Upper lobe of right lung (tissue), 1 donor: ENCODE measurements at regions not wholly inside any gene's neighbourhood (a gene's known extent, or its start where the extent isn't known, plus 50 kb on each side); places are given as distances from the start of the nearest gene placed in this dataset.

ENCODE experiments used
- ATAC-seq: fragments of 200-7000 bp; cut with Tn5 transposase; one replicate; pipeline ENCODE4 v1.9.1; 2020; ENCODE audit warnings: mild to moderate bottlenecking, moderate library complexity
- DNase-seq: peaks from one replicate; pipeline ENCODE4 v3.0.0-alpha.2; 2020
- H3K27ac ChIP-seq: fragments of 200-600 bp; one replicate; pipeline ENCODE4 v1.8.0; 2022
- H3K27me3 ChIP-seq: fragments of 200-600 bp; one replicate; pipeline ENCODE4 v1.8.0; 2022; ENCODE audit warnings: mild to moderate bottlenecking
- H3K36me3 ChIP-seq: fragments of 200-600 bp; one replicate; pipeline ENCODE4 v1.8.0; 2022
- H3K4me1 ChIP-seq: fragments of 200-600 bp; one replicate; pipeline ENCODE4 v1.8.0; 2022
- H3K4me3 ChIP-seq: fragments of 200-600 bp; one replicate; pipeline ENCODE4 v1.8.0; 2022; ENCODE audit warnings: mild to moderate bottlenecking
- H3K9me3 ChIP-seq: fragments of 200-600 bp; one replicate; pipeline ENCODE4 v1.8.0; 2022
- intact Hi-C: fragments of 100-400 bp; cut with DNase I; formaldehyde crosslinking; loops from one replicate; pipeline ENCODE4 v1.11.0; 2022
- TF ChIP-seq, protein P1 (sequence below): fragments of 200-600 bp; IDR thresholded peaks from one replicate; pipeline ENCODE4 v1.8.0; 2022; ENCODE audit warnings: antibody characterized with exemption
- donor health status: DM: no; HTN: yes; CAD: no; lungs with severe emphysema.

DNA sequence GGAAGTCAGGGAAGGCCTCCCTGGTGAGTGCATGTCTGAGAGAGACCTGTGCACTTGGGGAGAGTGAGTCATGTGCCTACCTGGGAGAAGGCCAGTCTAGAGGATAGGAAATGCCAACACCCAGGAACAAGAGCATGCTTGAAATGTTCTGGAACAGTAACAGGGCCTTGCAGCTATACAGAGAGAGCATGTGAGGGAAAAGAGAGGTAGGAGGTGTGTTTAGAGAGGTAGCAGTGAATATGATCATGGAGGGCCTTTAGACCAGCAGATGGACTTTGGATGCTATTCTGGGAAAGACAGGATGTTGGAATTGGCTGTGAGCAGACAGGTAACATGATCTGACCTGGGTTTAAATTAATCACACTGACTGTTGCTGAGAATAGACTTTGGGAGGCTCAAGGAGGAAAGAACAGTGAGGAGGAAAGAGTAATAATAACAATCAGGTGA lies 1143.6 kb downstream of the FLRT2 start:
- Histone ChIP-seq H3K36me3 (no peaks in the 10 kb centered on the region), H3K27me3 (no peaks in the 10 kb centered on the region), H3K9me3 (no peaks in the 10 kb centered on the region), H3K4me3 (no peak overlapping the region), H3K27ac (no peak overlapping the region), H3K4me1 (no peaks in the 10 kb centered on the region)
- no peak for DNase-seq
- intact Hi-C loops: no loop called here
- peak; percentile 94 for ATAC-seq
- TF ChIP-seq, protein P1, sequence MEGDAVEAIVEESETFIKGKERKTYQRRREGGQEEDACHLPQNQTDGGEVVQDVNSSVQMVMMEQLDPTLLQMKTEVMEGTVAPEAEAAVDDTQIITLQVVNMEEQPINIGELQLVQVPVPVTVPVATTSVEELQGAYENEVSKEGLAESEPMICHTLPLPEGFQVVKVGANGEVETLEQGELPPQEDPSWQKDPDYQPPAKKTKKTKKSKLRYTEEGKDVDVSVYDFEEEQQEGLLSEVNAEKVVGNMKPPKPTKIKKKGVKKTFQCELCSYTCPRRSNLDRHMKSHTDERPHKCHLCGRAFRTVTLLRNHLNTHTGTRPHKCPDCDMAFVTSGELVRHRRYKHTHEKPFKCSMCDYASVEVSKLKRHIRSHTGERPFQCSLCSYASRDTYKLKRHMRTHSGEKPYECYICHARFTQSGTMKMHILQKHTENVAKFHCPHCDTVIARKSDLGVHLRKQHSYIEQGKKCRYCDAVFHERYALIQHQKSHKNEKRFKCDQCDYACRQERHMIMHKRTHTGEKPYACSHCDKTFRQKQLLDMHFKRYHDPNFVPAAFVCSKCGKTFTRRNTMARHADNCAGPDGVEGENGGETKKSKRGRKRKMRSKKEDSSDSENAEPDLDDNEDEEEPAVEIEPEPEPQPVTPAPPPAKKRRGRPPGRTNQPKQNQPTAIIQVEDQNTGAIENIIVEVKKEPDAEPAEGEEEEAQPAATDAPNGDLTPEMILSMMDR: no peak

DNA sequence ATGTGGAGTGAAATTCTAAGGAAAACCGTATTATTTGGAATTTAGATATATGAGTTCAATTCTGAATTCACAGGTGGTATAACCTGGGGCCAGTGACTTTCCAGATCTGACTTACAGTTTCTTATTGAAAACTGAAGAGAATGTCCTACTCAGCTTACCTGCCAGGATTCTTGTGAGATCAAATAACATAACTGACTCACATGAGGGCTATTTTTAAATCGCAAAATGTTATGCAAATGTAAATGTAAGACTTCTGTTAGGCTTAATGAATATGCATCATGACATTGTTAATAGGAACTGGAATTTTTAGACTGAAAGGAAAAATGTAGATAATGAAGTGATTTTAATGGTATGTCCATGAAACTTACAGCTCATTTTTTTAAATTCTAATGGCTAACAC lies 1142.1 kb downstream of the FLRT2 start:
- ATAC-seq: no peak
- Histone ChIP-seq H3K36me3 (no peaks in the 10 kb centered on the region), H3K4me1 (no peaks in the 10 kb centered on the region), H3K27ac (no peak overlapping the region), H3K4me3 (no peak overlapping the region), H3K27me3 (no peaks in the 10 kb centered on the region), H3K9me3 (no peaks in the 10 kb centered on the region)
- TF ChIP-seq, protein P1: no peak
- intact Hi-C loops: no loop called here
- no peak for DNase-seq

DNA sequence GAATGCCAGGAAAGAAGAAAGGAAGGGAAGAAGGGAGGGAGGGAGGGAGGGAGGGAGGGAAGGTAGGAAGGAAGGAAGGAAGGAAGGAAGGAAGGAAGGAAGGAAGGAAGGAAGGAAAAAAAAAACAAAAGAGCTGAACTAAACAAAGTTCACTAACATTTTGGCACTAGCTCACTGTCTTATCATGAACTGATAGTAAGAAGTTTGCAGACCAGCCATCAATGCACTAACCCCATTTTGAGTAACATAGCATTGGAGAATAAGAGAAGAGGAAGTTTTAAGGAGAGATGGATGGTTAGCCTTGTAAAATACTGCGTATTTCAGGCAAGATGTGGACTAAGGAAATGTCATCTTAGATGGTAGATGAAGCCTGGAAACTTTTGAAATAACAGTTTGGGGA lies 1136.0 kb downstream of the FLRT2 start:
- H3K27me3 ChIP-seq: no peaks in the 10 kb centered on the region
- no peaks in the 10 kb centered on the region for H3K36me3 ChIP-seq
- DNase-seq (no peak), ATAC-seq (no peak)
- no peaks in the 10 kb centered on the region for H3K4me1 ChIP-seq
- no peak overlapping the region for H3K4me3 ChIP-seq
- TF ChIP-seq, protein P1: no peak
- no peaks in the 10 kb centered on the region for H3K9me3 ChIP-seq
- H3K27ac ChIP-seq: no peak overlapping the region
- intact Hi-C loops: no loop called here

DNA sequence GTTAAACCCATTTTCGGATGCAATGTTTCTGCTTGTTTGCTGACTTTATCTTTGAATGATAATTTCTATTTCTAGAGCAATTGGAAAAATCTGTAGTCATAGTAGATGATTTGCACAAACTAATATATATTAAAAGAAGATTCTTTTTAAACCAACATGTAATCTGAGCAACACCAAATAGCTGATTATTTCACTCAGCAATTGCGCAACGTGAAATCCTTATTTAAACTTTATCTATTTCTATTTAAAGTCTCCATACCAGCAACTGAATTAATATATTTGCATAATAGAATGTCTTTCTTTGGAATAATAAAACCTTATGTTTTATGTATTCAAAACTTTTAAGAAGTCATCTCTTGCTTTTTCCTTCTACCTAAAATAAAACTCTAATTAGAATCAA lies 1132.4 kb downstream of the FLRT2 start:
- Histone ChIP-seq H3K36me3 (no peaks in the 10 kb centered on the region), H3K27me3 (no peaks in the 10 kb centered on the region), H3K4me1 (no peaks in the 10 kb centered on the region), H3K4me3 (no peak overlapping the region), H3K27ac (no peak overlapping the region), H3K9me3 (no peaks in the 10 kb centered on the region)
- intact Hi-C loops: no loop called here
- TF ChIP-seq, protein P1: no peak
- DNase-seq: no peak
- ATAC-seq: no peak

DNA sequence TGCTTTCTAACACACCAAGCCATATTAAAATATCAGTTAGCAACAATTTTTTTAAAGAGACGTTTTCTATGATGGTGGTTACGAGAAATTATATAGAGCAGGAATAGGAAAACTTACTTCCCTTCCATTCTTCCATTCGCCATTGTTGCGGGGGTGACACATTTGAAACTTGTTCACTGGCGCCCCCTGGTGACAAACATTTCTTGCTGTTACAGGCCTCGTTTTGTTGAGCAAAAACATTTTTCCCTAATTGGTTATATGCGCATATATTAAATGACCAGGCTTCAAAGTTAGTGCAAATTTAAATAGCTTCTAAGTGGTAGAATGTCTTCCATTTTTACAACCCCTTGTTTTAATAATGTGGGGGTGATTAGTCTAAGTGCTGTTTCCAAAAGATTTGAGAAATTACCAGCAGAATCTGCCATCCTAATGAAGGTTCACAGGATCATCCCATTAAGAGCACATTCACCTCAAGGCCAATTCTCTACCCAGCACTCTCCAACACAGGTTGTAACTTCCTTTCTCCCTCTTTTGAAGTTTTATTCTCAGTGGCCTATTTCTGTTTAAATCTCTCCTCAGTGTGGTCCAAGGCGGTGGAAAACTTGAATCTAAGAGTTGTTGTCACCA lies 1124.7 kb downstream of the FLRT2 start:
- Histone ChIP-seq H3K4me3 (no peak overlapping the region), H3K27me3 (no peaks in the 10 kb centered on the region), H3K4me1 (no peaks in the 10 kb centered on the region), H3K9me3 (no peaks in the 10 kb centered on the region), H3K27ac (no peak overlapping the region), H3K36me3 (no peaks in the 10 kb centered on the region)
- ATAC-seq (peak; percentile 53), DNase-seq (peak; percentile 64)
- TF ChIP-seq, protein P1: peak; percentile 57
- intact Hi-C loops: no loop called here

DNA sequence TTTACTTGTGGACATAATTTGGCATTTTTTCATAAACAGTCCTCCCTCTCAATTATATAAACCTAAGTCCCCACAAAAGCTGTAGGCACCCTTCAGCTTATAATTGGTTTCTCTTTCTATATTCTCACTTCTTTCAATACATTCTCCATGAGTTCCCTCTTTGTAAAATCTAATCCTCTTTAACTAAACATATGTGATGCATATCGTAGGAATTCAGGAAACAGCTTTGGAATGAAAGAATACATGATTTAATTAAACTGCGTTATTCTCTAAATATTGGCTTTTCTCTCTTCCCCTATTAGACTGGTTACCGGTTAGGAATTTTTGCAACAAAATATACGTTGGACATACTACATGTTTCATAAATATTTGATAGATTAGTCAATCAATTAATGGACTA lies 1122.6 kb downstream of the FLRT2 start:
- ATAC-seq: no peak
- no peak overlapping the region for H3K4me3 ChIP-seq
- H3K36me3 ChIP-seq: no peaks in the 10 kb centered on the region
- no peak overlapping the region for H3K27ac ChIP-seq
- no peaks in the 10 kb centered on the region for H3K4me1 ChIP-seq
- H3K27me3 ChIP-seq: no peaks in the 10 kb centered on the region
- intact Hi-C loops: no loop called here
- TF ChIP-seq, protein P1: no peak
- DNase-seq: no peak
- no peaks in the 10 kb centered on the region for H3K9me3 ChIP-seq
